H1 (cell line): ENCODE measurements at regions not wholly inside any gene's neighbourhood (a gene's known extent, or its start where the extent isn't known, plus 50 kb on each side); places are given as distances from the start of the nearest gene placed in this dataset.

Experiments used
- CTCF ChIA-PET: fragments of 300-600 bp; sonication (Branson Sonifier 250); formaldehyde crosslinking; loops from one replicate; lab custom pipeline; 2021; ENCODE audit not compliant: partially characterized antibody; lab: Charles Lee
- POLR2A ChIA-PET: fragments of 300-600 bp; sonication (Branson Sonifier 250); formaldehyde crosslinking; loops from one replicate; lab custom pipeline; 2021; ENCODE audit warnings: inconsistent platforms; ENCODE audit not compliant: partially characterized antibody; lab: Charles Lee
- DNase-seq, 2 experiments: peaks; one replicate each; pipeline versions ENCODE4 v3.0.0 to v3.0.0-alpha.2; 2010 to 2022; ENCODE audit warnings: low spot score in 2 of 2, low read depth in 1 of 2, mixed read lengths in 1 of 2
- FAIRE-seq: peaks from 2 replicates; lab custom pipeline; 2011; peaks lifted over from hg19 to GRCh38; lab: Jason Lieb, UNC
- H2AFZ ChIP-seq: 2 replicates; pipeline ENCODE4 v1.8.1; 2012; ENCODE audit warnings: low read length, inconsistent platforms
- H2AK5ac ChIP-seq: 2 replicates; pipeline ENCODE4 v1.6.1; 2013; ENCODE audit warnings: low read depth, low read length
- H2BK120ac ChIP-seq: replicated peaks from 2 replicates; pipeline ENCODE3; 2013; ENCODE audit warnings: low read depth, low read length, inconsistent platforms
- H2BK12ac ChIP-seq: 2 replicates; pipeline ENCODE4 v1.6.1; 2013; ENCODE audit warnings: low read depth, low read length
- H2BK15ac ChIP-seq: 2 replicates; pipeline ENCODE4 v1.6.1; 2013; ENCODE audit warnings: low read length
- H2BK20ac ChIP-seq: 2 replicates; pipeline ENCODE4 v1.6.1; 2013; ENCODE audit warnings: low read length
- H2BK5ac ChIP-seq: 2 replicates; pipeline ENCODE4 v1.6.1; 2013; ENCODE audit warnings: low read depth, low read length
- H3K14ac ChIP-seq: 2 replicates; pipeline ENCODE4 v1.6.1; 2013; ENCODE audit warnings: inconsistent platforms; ENCODE audit not compliant: insufficient read length
- H3K18ac ChIP-seq: 2 replicates; pipeline ENCODE4 v1.6.1; 2013; ENCODE audit warnings: low read length; ENCODE audit errors: extremely low read depth
- H3K23ac ChIP-seq: 2 replicates; pipeline ENCODE4 v1.6.1; 2013; ENCODE audit warnings: inconsistent platforms; ENCODE audit not compliant: insufficient read length
- H3K23me2 ChIP-seq: 2 replicates; pipeline ENCODE4 v1.6.1; 2013; ENCODE audit warnings: low read depth, low read length
- H3K27ac ChIP-seq: 2 replicates; pipeline ENCODE4 v1.6.1; 2011; ENCODE audit warnings: low read depth, low read length, inconsistent platforms
- H3K27me3 ChIP-seq, 4 experiments: replicated peaks in 1 of 4; 1 replicate in 1 of 4; 2 replicates in 3 of 4; pipeline versions ENCODE4 v1.6.1 to v1.8.1; 2011 to 2013; ENCODE audit warnings: low read length in 3 of 4, mild to moderate bottlenecking in 3 of 4, inconsistent platforms in 2 of 4, mixed read lengths in 2 of 4, moderate library complexity in 1 of 4; ENCODE audit not compliant: control insufficient read depth in 3 of 4, insufficient read depth in 3 of 4; ENCODE audit errors: extremely low read depth in 1 of 4
- H3K36me3 ChIP-seq, 4 experiments: 2 replicates each; pipeline versions ENCODE4 v1.6.1 to v1.8.1; 2011 to 2013; ENCODE audit warnings: mild to moderate bottlenecking in 4 of 4, low read length in 3 of 4, moderate library complexity in 2 of 4, control low read depth in 1 of 4, inconsistent platforms in 1 of 4; ENCODE audit not compliant: insufficient read depth in 4 of 4, control insufficient read depth in 2 of 4
- H3K4ac ChIP-seq: replicated peaks from 2 replicates; pipeline ENCODE3; 2013; ENCODE audit warnings: low read length, low read depth, mixed read lengths, inconsistent platforms; ENCODE audit not compliant: insufficient read length
- H3K4me1 ChIP-seq, 4 experiments: replicated peaks in 1 of 4; 1 replicate in 1 of 4; 2 replicates in 3 of 4; pipeline versions ENCODE4 v1.6.1 to v1.8.1; 2011 to 2013; ENCODE audit warnings: low read length in 3 of 4, inconsistent platforms in 2 of 4, mixed read lengths in 1 of 4; ENCODE audit not compliant: insufficient read depth in 4 of 4, control insufficient read depth in 3 of 4
- H3K4me2 ChIP-seq, 2 experiments: 2 replicates each; pipeline versions ENCODE4 v1.6.1 to v1.8.1; 2011 to 2013; ENCODE audit warnings: low read depth in 2 of 2, low read length in 2 of 2, control low read depth in 1 of 2, inconsistent platforms in 1 of 2, mild to moderate bottlenecking in 1 of 2; ENCODE audit not compliant: insufficient read depth in 1 of 2
- H3K4me3 ChIP-seq, 4 experiments: fragments of 200-600, 300-600 bp in 1 of 4; sonication (generic), shearing (Covaris generic), sonication (Bioruptor Twin) in 1 of 4; 2 replicates each; pipeline versions ENCODE4 v1.5.1 to v1.8.1; 2011 to 2016; ENCODE audit warnings: low read length in 4 of 4, low read depth in 3 of 4, control low read depth in 2 of 4, inconsistent platforms in 2 of 4, mild to moderate bottlenecking in 2 of 4, mixed read lengths in 1 of 4, moderate library complexity in 1 of 4; ENCODE audit not compliant: insufficient read depth in 2 of 4; ENCODE audit errors: extremely low read depth in 1 of 4
- H3K56ac ChIP-seq: replicated peaks from 2 replicates; pipeline ENCODE3; 2013; ENCODE audit warnings: low read depth, mild to moderate bottlenecking, mixed read lengths, low read length, inconsistent platforms; ENCODE audit not compliant: insufficient read length
- H3K79me1 ChIP-seq: 2 replicates; pipeline ENCODE4 v1.6.1; 2013; ENCODE audit warnings: low read depth, low read length, control low read depth
- H3K79me2 ChIP-seq, 2 experiments: 2 replicates each; pipeline versions ENCODE4 v1.6.1 to v1.8.1; 2012 to 2013; ENCODE audit warnings: low read length in 2 of 2, mild to moderate bottlenecking in 2 of 2, inconsistent platforms in 1 of 2; ENCODE audit not compliant: insufficient read depth in 2 of 2, control insufficient read depth in 1 of 2
- H3K9ac ChIP-seq, 4 experiments: replicated peaks in 1 of 4; 1 replicate in 1 of 4; 2 replicates in 3 of 4; pipeline versions ENCODE4 v1.6.1 to v1.8.1; 2011 to 2013; ENCODE audit warnings: low read depth in 3 of 4, low read length in 3 of 4, control low read depth in 2 of 4, mild to moderate bottlenecking in 2 of 4, moderate library complexity in 2 of 4, inconsistent platforms in 1 of 4; ENCODE audit errors: extremely low read depth in 1 of 4
- H3K9me3 ChIP-seq, 2 experiments: 2 replicates each; pipeline versions ENCODE4 v1.6.1 to v1.8.1; 2012 to 2013; ENCODE audit warnings: mild to moderate bottlenecking in 2 of 2, moderate library complexity in 2 of 2, control low read depth in 1 of 2, inconsistent platforms in 1 of 2, low read depth in 1 of 2, low read length in 1 of 2, mixed read lengths in 1 of 2; ENCODE audit not compliant: insufficient read depth in 2 of 2
- H4K20me1 ChIP-seq, 2 experiments: replicated peaks in 1 of 2; 2 replicates each; pipeline versions ENCODE3 to v1.8.1; 2011 to 2013; ENCODE audit warnings: inconsistent platforms in 2 of 2, low read length in 2 of 2, mild to moderate bottlenecking in 1 of 2; ENCODE audit not compliant: insufficient read depth in 2 of 2, control insufficient read depth in 1 of 2
- H4K5ac ChIP-seq: 2 replicates; pipeline ENCODE4 v1.6.1; 2013; ENCODE audit warnings: low read length, low read depth, mixed read lengths, inconsistent platforms; ENCODE audit not compliant: insufficient read length
- H4K8ac ChIP-seq: 2 replicates; pipeline ENCODE4 v1.8.0; 2013; ENCODE audit warnings: mild to moderate bottlenecking, moderate library complexity, low read length, inconsistent platforms; ENCODE audit not compliant: insufficient read depth; ENCODE audit errors: extremely low read depth
- H4K91ac ChIP-seq: replicated peaks from 2 replicates; pipeline ENCODE3; 2013; ENCODE audit warnings: low read length, mixed read lengths, inconsistent platforms; ENCODE audit not compliant: insufficient read length
- WGBS, 2 experiments: shearing (Covaris generic) in 1 of 2; methylation state at CpG; one replicate each; pipeline versions ENCODE4 v1.1.6 to v1.1.7; 2013 to 2015; ENCODE audit warnings: low lambda C conversion rate in 2 of 2, mixed read lengths in 2 of 2, inconsistent platforms in 1 of 2, low coverage in 1 of 2, missing lambda C conversion rate in 1 of 2; ENCODE audit not compliant: insufficient replicate concordance in 2 of 2, insufficient coverage in 1 of 2, insufficient read length in 1 of 2; ENCODE audit errors: extremely low coverage in 1 of 2, missing lambda C conversion rate in 1 of 2; 5-methylcytosine and 5-hydroxymethylcytosine counted together

DNA sequence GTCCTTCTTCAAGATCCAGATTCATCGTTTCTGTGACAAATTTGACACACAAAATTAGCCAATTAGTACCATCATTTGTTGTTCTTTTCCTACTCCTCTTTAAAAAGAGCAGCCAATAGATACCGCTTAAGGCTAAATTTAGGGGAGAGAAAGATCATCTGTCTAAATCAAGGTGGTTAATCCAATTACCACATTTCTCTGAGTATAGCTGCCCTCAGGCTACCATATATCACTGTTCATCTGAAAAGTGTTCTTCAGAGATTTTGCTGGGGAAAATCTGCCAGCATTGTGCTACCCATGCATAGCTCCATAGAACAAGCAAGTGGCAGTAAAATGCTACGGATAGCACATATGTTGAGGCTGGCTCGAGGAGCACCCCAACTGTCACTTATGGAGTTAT lies 110.3 kb upstream of the ESRRG start:
- Histone ChIP-seq H3K14ac (no peak overlapping the region), H3K9ac (no peak overlapping the region), H3K27me3 (no peaks in the 10 kb centered on the region), H3K56ac (no peak overlapping the region), H3K4ac (no peak overlapping the region), H4K20me1 (no peaks in the 10 kb centered on the region), H3K4me2 (no peak overlapping the region), H2BK20ac (no peak overlapping the region), H4K8ac (no peak overlapping the region), H2AK5ac (no peak overlapping the region), H3K79me1 (no peaks in the 10 kb centered on the region), H4K5ac (no peak overlapping the region), H3K27ac (no peak overlapping the region), H3K18ac (peak overlapping the region; percentile 6; the same call in 1 of the 2 replicates), H2AFZ (no peak overlapping the region), H3K4me1 (peaks cover 0 to 20% (median 8%) of the 10 kb centered on the region in 4 experiments; a peak in 3 of 7 replicates), H2BK5ac (no peak overlapping the region; the same call in 1 of the 2 replicates), H2BK12ac (peak overlapping the region; percentile 62; the same call in 1 of the 2 replicates), H4K91ac (no peak overlapping the region), H3K23ac (no peak overlapping the region), H3K4me3 (no peak overlapping the region), H3K79me2 (no peaks in the 10 kb centered on the region), H2BK120ac (no peak overlapping the region), H3K36me3 (no peaks in the 10 kb centered on the region), H3K23me2 (no peaks in the 10 kb centered on the region), H2BK15ac (no peak overlapping the region), H3K9me3 (no peaks in the 10 kb centered on the region)
- CTCF ChIA-PET, result interaction anchor here (0.7 to 1.4 kb wide), 3 partner anchors 10 to 237 kb away, joined by 3 to 4 read pairs (median 3); no protein-coding TSS in a partner anchor
- POLR2A ChIA-PET, result interaction anchor here (1.0 kb wide), 1 partner anchor 30 kb away, joined by 3 read pairs; no protein-coding TSS in a partner anchor
- WGBS, 2 experiments, result 89% methylated on average over 4 of the region's 4 CpGs; no CpG with 5 or more reads in 1 of the 2 experiments
- FAIRE-seq, result no peak
- DNase-seq, result no peak
